ENCODE measurements at regions not wholly inside any gene's neighbourhood (a gene's known extent, or its start where the extent isn't known, plus 50 kb on each side); places are given as distances from the start of the nearest gene placed in this dataset.

GRCh38 chr4:46594661-46595060 is 204.7 kb upstream of the GABRA2 start:
- no peak for DNase-seq (ENCODE audit: low read depth)

GRCh38 chr4:46586566-46586965 is 196.6 kb upstream of the GABRA2 start:
- DNase-seq (ENCODE audit: low read depth): no peak

- DNase-seq (ENCODE audit: low read depth): no peak
These were observed 191.7 kb upstream of the GABRA2 start for GRCh38 chr4:46581677-46582076.

- DNase-seq (ENCODE audit: low read depth): no peak
These were observed 165.0 kb upstream of the GABRA2 start for GRCh38 chr4:46554760-46555465.

- no peak for DNase-seq (ENCODE audit: low read depth)
These were observed 160.5 kb upstream of the GABRA2 start for GRCh38 chr4:46550471-46550870.

GRCh38 chr4:46549125-46549524 is 159.2 kb upstream of the GABRA2 start:
- DNase-seq (ENCODE audit: low read depth): no peak

- DNase-seq (ENCODE audit: low read depth): no peak
These were observed 134.8 kb upstream of the GABRA2 start for GRCh38 chr4:46524751-46525150.

- no peak for DNase-seq (ENCODE audit: low read depth)
These were observed 130.4 kb upstream of the GABRA2 start for GRCh38 chr4:46520361-46520760.

GRCh38 chr4:46515940-46516339 is 126.0 kb upstream of the GABRA2 start:
- no peak for DNase-seq (ENCODE audit: low read depth)

GRCh38 chr4:46508216-46508615 is 118.3 kb upstream of the GABRA2 start:
- no peak for DNase-seq (ENCODE audit: low read depth)

- DNase-seq (ENCODE audit: low read depth): peak; percentile 55
These were observed 116.9 kb upstream of the GABRA2 start for GRCh38 chr4:46506876-46507275.

- DNase-seq (ENCODE audit: low read depth): no peak
These were observed 115.2 kb upstream of the GABRA2 start for GRCh38 chr4:46505131-46505530.

GRCh38 chr4:46503739-46504138 is 113.8 kb upstream of the GABRA2 start:
- DNase-seq (ENCODE audit: low read depth): no peak

- no peak for DNase-seq (ENCODE audit: low read depth)
These were observed 102.5 kb upstream of the GABRA2 start for GRCh38 chr4:46492394-46492793.

GRCh38 chr4:46491455-46491854 is 101.5 kb upstream of the GABRA2 start:
- DNase-seq (ENCODE audit: low read depth): no peak

- DNase-seq (ENCODE audit: low read depth): no peak
These were observed 95.0 kb upstream of the GABRA2 start for GRCh38 chr4:46484881-46485280.

- no peak for DNase-seq (ENCODE audit: low read depth)
These were observed 72.8 kb upstream of the GABRA2 start for GRCh38 chr4:46462733-46463132.

- no peak for DNase-seq (ENCODE audit: low read depth)
These were observed 69.4 kb upstream of the GABRA2 start for GRCh38 chr4:46459308-46459707.

GRCh38 chr4:46450556-46450955 is 60.6 kb upstream of the GABRA2 start:
- DNase-seq (ENCODE audit: low read depth): no peak

- DNase-seq (ENCODE audit: low read depth): no peak
These were observed 55.9 kb upstream of the GABRA2 start for GRCh38 chr4:46445710-46446314.

- no peak for DNase-seq (ENCODE audit: low read depth)
These were observed 54.5 kb upstream of the GABRA2 start for GRCh38 chr4:46444318-46445000.

GRCh38 chr4:46442963-46443362 is 53.0 kb upstream of the GABRA2 start:
- no peak for DNase-seq (ENCODE audit: low read depth)
